Osteoblast (primary cell): ENCODE measurements at regions not wholly inside any gene's neighbourhood (a gene's known extent, or its start where the extent isn't known, plus 50 kb on each side); places are given as distances from the start of the nearest gene placed in this dataset.

Experiments used
- DNase-seq: peaks from one replicate; pipeline ENCODE4 v3.0.0; 2011; ENCODE audit warnings: low spot score, mixed read lengths; ENCODE audit not compliant: insufficient read length; ENCODE audit errors: missing footprints
- H2AFZ ChIP-seq: 2 replicates; pipeline ENCODE4 v1.6.0; 2011; ENCODE audit warnings: mild to moderate bottlenecking, low read length
- H3K27ac ChIP-seq: 2 replicates; pipeline ENCODE4 v1.5.1; 2011; ENCODE audit warnings: mild to moderate bottlenecking, low read depth, low read length, moderate library complexity
- H3K27me3 ChIP-seq: 2 replicates; pipeline ENCODE4 v1.6.0; 2012; ENCODE audit warnings: mild to moderate bottlenecking, control low read depth, inconsistent platforms, low read length, moderate library complexity; ENCODE audit not compliant: insufficient read depth
- H3K36me3 ChIP-seq: 2 replicates; pipeline ENCODE4 v1.5.1; 2011; ENCODE audit warnings: mild to moderate bottlenecking, low read length, control low read depth, moderate library complexity; ENCODE audit not compliant: insufficient read depth
- H3K4me1 ChIP-seq: 2 replicates; pipeline ENCODE4 v1.5.1; 2011; ENCODE audit warnings: mild to moderate bottlenecking, low read length, control low read depth, moderate library complexity; ENCODE audit not compliant: insufficient read depth
- H3K4me2 ChIP-seq: 2 replicates; pipeline ENCODE4 v1.6.0; 2011; ENCODE audit warnings: mild to moderate bottlenecking, low read length; ENCODE audit not compliant: insufficient read depth
- H3K4me3 ChIP-seq: fragments of 200-600 bp; sonication (generic); 3 replicates; pipeline ENCODE4 v1.5.1; 2012; ENCODE audit warnings: mild to moderate bottlenecking, low read length, inconsistent platforms; ENCODE audit not compliant: insufficient read depth
- H3K79me2 ChIP-seq: 2 replicates; pipeline ENCODE4 v1.6.0; 2012; ENCODE audit warnings: mild to moderate bottlenecking, low read length, control low read depth, inconsistent platforms; ENCODE audit not compliant: insufficient read depth
- H3K9me3 ChIP-seq: 2 replicates; pipeline ENCODE4 v1.5.1; 2011; ENCODE audit warnings: low read depth, low read length, control low read depth
- H4K20me1 ChIP-seq: 2 replicates; pipeline ENCODE4 v1.6.0; 2012; ENCODE audit warnings: mild to moderate bottlenecking, low read length, control low read depth; ENCODE audit not compliant: insufficient read depth
- TF ChIP-seq, protein P1 (sequence below): IDR thresholded peaks from 2 replicates; pipeline ENCODE4 v1.5.1; 2011; ENCODE audit warnings: mild to moderate bottlenecking, low read depth, low read length, moderate library complexity; ENCODE audit errors: extremely low read depth

DNA sequence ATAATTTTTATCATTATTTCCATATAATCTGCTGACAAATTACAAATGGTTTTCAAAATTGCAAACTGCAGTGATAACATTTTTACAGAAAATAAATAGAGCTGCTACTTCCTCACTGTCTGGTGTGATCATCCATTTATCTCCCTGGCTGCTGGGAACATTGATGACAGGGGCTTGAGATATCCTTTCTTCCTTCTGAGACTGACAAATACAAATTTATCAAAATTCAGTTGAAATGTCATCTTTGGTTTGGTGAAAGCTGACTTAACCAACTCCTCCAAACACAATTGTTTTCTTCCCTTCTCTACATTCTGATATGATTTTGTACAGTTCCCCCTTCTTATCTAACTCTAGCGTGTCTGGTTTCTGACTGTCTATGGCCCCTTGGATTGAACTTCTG is 611.8 kb upstream of the KLF4 start:
- Histone ChIP-seq H2AFZ (no peak overlapping the region), H4K20me1 (no peaks in the 10 kb centered on the region), H3K27me3 (no peaks in the 10 kb centered on the region), H3K36me3 (no peaks in the 10 kb centered on the region), H3K79me2 (no peaks in the 10 kb centered on the region), H3K4me1 (no peaks in the 10 kb centered on the region), H3K4me2 (no peak overlapping the region), H3K4me3 (no peak overlapping the region), H3K9me3 (no peaks in the 10 kb centered on the region), H3K27ac (no peak overlapping the region)
- no peak for DNase-seq
- TF ChIP-seq, protein P1, sequence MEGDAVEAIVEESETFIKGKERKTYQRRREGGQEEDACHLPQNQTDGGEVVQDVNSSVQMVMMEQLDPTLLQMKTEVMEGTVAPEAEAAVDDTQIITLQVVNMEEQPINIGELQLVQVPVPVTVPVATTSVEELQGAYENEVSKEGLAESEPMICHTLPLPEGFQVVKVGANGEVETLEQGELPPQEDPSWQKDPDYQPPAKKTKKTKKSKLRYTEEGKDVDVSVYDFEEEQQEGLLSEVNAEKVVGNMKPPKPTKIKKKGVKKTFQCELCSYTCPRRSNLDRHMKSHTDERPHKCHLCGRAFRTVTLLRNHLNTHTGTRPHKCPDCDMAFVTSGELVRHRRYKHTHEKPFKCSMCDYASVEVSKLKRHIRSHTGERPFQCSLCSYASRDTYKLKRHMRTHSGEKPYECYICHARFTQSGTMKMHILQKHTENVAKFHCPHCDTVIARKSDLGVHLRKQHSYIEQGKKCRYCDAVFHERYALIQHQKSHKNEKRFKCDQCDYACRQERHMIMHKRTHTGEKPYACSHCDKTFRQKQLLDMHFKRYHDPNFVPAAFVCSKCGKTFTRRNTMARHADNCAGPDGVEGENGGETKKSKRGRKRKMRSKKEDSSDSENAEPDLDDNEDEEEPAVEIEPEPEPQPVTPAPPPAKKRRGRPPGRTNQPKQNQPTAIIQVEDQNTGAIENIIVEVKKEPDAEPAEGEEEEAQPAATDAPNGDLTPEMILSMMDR: no peak

DNA sequence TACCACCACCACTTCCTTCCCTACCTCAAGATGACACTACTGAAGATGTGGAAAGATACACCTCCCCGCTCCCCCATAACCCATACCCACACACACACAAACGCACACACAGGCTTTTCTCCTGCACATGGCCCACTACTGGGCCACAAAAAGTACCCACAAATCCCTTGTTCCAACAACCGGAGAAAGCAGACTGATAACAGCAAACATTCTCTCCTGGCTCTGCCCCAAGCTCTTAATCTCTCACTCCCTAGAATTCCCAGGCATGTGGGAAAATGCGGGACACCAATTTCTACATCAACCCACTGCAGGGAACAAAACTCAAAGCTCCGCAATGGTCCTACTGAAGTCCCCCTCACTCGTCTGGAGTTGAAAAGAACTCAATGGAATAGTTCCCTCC is 611.0 kb upstream of the KLF4 start:
- no peaks in the 10 kb centered on the region for H3K4me1 ChIP-seq
- H2AFZ ChIP-seq: no peak overlapping the region
- H3K9me3 ChIP-seq: no peaks in the 10 kb centered on the region
- no peaks in the 10 kb centered on the region for H3K27me3 ChIP-seq
- H4K20me1 ChIP-seq: no peaks in the 10 kb centered on the region
- H3K27ac ChIP-seq: no peak overlapping the region
- TF ChIP-seq, protein P1: no peak
- no peaks in the 10 kb centered on the region for H3K79me2 ChIP-seq
- H3K36me3 ChIP-seq: no peaks in the 10 kb centered on the region
- no peak overlapping the region for H3K4me3 ChIP-seq
- no peak overlapping the region for H3K4me2 ChIP-seq
- DNase-seq: no peak

DNA sequence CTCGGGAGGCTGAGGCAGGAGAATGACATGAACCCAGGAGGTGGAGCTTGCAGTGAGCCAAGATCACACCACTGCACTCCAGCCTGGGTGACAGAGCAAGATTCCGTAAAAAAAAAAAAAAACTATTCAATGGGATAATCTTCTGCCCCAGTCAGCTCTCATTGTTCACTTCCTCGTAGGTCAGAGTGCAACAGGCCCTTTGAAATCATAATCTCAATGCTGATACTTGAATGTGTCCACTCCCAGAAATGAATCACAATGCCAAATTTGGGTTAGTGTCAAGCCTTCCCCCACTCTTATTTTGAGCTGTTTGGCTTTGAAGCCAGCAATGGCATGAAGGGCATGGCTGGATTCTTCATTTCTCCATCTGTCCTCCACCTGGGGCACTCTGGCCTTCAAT is 610.3 kb upstream of the KLF4 start:
- Histone ChIP-seq H4K20me1 (no peaks in the 10 kb centered on the region), H3K4me3 (no peak overlapping the region), H3K27ac (no peak overlapping the region), H3K4me1 (no peaks in the 10 kb centered on the region), H3K27me3 (no peaks in the 10 kb centered on the region), H3K36me3 (no peaks in the 10 kb centered on the region), H2AFZ (no peak overlapping the region), H3K4me2 (no peak overlapping the region), H3K79me2 (no peaks in the 10 kb centered on the region), H3K9me3 (no peaks in the 10 kb centered on the region)
- TF ChIP-seq, protein P1: no peak
- no peak for DNase-seq

DNA sequence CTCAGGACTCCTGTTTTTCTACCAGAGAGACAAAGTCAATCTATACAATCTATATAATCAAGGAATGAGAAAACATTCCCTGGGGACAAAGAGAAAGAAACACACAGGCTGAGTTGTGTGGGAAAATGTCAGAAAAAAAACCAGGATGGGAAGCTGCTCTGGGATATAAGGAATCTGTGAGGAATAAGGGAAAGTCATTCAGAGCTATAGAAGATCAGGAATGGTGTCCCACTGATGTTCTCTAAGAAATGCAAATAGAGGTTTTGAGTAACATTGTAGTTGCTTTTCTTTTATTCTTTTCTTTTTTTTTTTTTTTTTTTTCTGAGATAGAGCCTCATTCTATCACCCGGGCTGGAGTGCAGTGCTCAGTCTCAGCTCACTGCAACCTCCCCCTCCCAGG is 605.9 kb upstream of the KLF4 start:
- H3K27ac ChIP-seq: no peak overlapping the region
- H3K4me2 ChIP-seq: no peak overlapping the region
- H3K4me1 ChIP-seq: no peaks in the 10 kb centered on the region
- H3K27me3 ChIP-seq: no peaks in the 10 kb centered on the region
- DNase-seq: no peak
- TF ChIP-seq, protein P1: no peak
- no peaks in the 10 kb centered on the region for H3K36me3 ChIP-seq
- H4K20me1 ChIP-seq: no peaks in the 10 kb centered on the region
- no peak overlapping the region for H3K4me3 ChIP-seq
- H3K79me2 ChIP-seq: no peaks in the 10 kb centered on the region
- no peaks in the 10 kb centered on the region for H3K9me3 ChIP-seq
- H2AFZ ChIP-seq: no peak overlapping the region
